DMS53 treated with DMSO at 0.1 percent for 48 hours (cell line): ENCODE measurements at regions not wholly inside any gene's neighbourhood (a gene's known extent, or its start where the extent isn't known, plus 50 kb on each side); places are given as distances from the start of the nearest gene placed in this dataset.

ENCODE experiments used
- DNase-seq: peaks from one replicate; lab custom pipeline; 2025; ENCODE audit not compliant: unreplicated experiment; lab: John Stamatoyannopoulos, UW

GRCh38 chr11:29959488-29959887, 57.3 kb downstream of the KCNA4 start:
- DNase-seq = no peak

GRCh38 chr11:29957431-29957830, 59.4 kb downstream of the KCNA4 start:
- DNase-seq = no peak

- DNase-seq = no peak
These were observed 60.7 kb downstream of the KCNA4 start for GRCh38 chr11:29956076-29956556.

- no peak for DNase-seq
These were observed 73.5 kb downstream of the KCNA4 start for GRCh38 chr11:29943347-29943746.

GRCh38 chr11:29937526-29937925, 79.3 kb downstream of the KCNA4 start:
- DNase-seq = no peak

GRCh38 chr11:29934115-29934638, 82.7 kb downstream of the KCNA4 start:
- no peak for DNase-seq

- no peak for DNase-seq
These were observed 100.8 kb downstream of the KCNA4 start for GRCh38 chr11:29916040-29916439.

GRCh38 chr11:29914203-29914930, 102.5 kb downstream of the KCNA4 start:
- no peak for DNase-seq

- DNase-seq = no peak
These were observed 103.5 kb downstream of the KCNA4 start for GRCh38 chr11:29913352-29913751.

- DNase-seq = no peak
These were observed 116.4 kb downstream of the KCNA4 start for GRCh38 chr11:29900382-29900781.

GRCh38 chr11:29879560-29879959, 137.3 kb downstream of the KCNA4 start:
- DNase-seq = no peak

- DNase-seq = no peak
These were observed 140.6 kb downstream of the KCNA4 start for GRCh38 chr11:29876192-29876591.

GRCh38 chr11:29847219-29847618, 169.6 kb downstream of the KCNA4 start:
- no peak for DNase-seq

GRCh38 chr11:29844701-29845379, 172.0 kb downstream of the KCNA4 start:
- DNase-seq = no peak

GRCh38 chr11:29844031-29844430, 172.8 kb downstream of the KCNA4 start:
- DNase-seq = no peak

- DNase-seq = no peak
These were observed 174.8 kb downstream of the KCNA4 start for GRCh38 chr11:29842061-29842460.

- no peak for DNase-seq
These were observed 190.0 kb downstream of the KCNA4 start for GRCh38 chr11:29826878-29827277.

- DNase-seq = no peak
These were observed 200.5 kb downstream of the KCNA4 start for GRCh38 chr11:29816359-29816758.

- DNase-seq = no peak
These were observed 207.7 kb downstream of the KCNA4 start for GRCh38 chr11:29809121-29809520.

- DNase-seq = no peak
These were observed 214.3 kb downstream of the KCNA4 start for GRCh38 chr11:29802522-29802921.

- DNase-seq = no peak
These were observed 215.3 kb downstream of the KCNA4 start for GRCh38 chr11:29801561-29801960.

GRCh38 chr11:29786092-29786491, 230.7 kb downstream of the KCNA4 start:
- DNase-seq = no peak
